GM12878 (cell line): ENCODE measurements at regions not wholly inside any gene's neighbourhood (a gene's known extent, or its start where the extent isn't known, plus 50 kb on each side); places are given as distances from the start of the nearest gene placed in this dataset.

Experiments
- ATF2 ChIP-seq: IDR thresholded peaks from 2 replicates; pipeline ENCODE4 v1.6.1; 2012; ENCODE audit warnings: low read length, inconsistent platforms
- ATF3 ChIP-seq: IDR thresholded peaks from 2 replicates; pipeline ENCODE4 v1.6.1; 2011; ENCODE audit warnings: low read depth, mild to moderate bottlenecking, low read length, moderate library complexity, borderline replicate concordance; ENCODE audit errors: extremely low read depth
- BCL11A ChIP-seq: IDR thresholded peaks from 2 replicates; pipeline ENCODE4 v1.6.1; 2011; ENCODE audit warnings: low read depth, low read length
- ELK1 ChIP-seq: IDR thresholded peaks from 2 replicates; pipeline ENCODE4 v1.6.1; 2012; ENCODE audit warnings: low read depth, low read length, improper control_type of control experiment
- EZH2 ChIP-seq: IDR thresholded peaks from 2 replicates; pipeline ENCODE4 v1.6.1; 2012; ENCODE audit warnings: low read depth, mild to moderate bottlenecking, control low read depth, inconsistent platforms, low read length, borderline replicate concordance; ENCODE audit not compliant: control insufficient read depth
- MTA3 ChIP-seq: IDR thresholded peaks from 2 replicates; pipeline ENCODE4 v1.6.1; 2012; ENCODE audit warnings: low read length, inconsistent platforms, borderline replicate concordance
- POLR2A ChIP-seq: IDR thresholded peaks from 2 replicates; pipeline ENCODE4 v1.6.1; 2011; ENCODE audit warnings: low read depth, mild to moderate bottlenecking, low read length
- ZNF687 ChIP-seq: fragments of 450-650 bp; IDR thresholded peaks from 2 replicates; pipeline ENCODE4 v1.6.1; 2017; ENCODE audit warnings: mild to moderate bottlenecking, moderate library complexity

GRCh38 chr5:25330721-25331120 lies 685.9 kb upstream of the CDH10 start:
- no peak for TF ChIP-seq EZH2
- TF ChIP-seq ATF3 = no peak
- no peak for TF ChIP-seq BCL11A
- no peak for TF ChIP-seq ELK1
- no peak for TF ChIP-seq POLR2A
- TF ChIP-seq ATF2 = no peak
- no peak for TF ChIP-seq MTA3
- no peak for TF ChIP-seq ZNF687
